Lower leg skin (tissue), 4 donors: ENCODE measurements at regions not wholly inside any gene's neighbourhood (a gene's known extent, or its start where the extent isn't known, plus 50 kb on each side); places are given as distances from the start of the nearest gene placed in this dataset.

Experiments used
- DNase-seq, 2 donors: peaks; one replicate each; pipeline ENCODE4 v3.0.0-alpha.2; 2019; ENCODE audit warnings: low spot score in 2 of 2
- H3K4me3 ChIP-seq: fragments of 200-600 bp; sonication (generic); 2 replicates; pipeline ENCODE4 v1.5.1; 2017; ENCODE audit warnings: mild to moderate bottlenecking, low read depth; ENCODE audit not compliant: poor library complexity, severe bottlenecking
- CTCF ChIP-seq, 3 donors: fragments of 450-650 bp; IDR thresholded peaks; one replicate each; pipeline ENCODE4 v1.5.1; 2016; ENCODE audit warnings: antibody characterized with exemption in 3 of 3, mild to moderate bottlenecking in 3 of 3, moderate library complexity in 2 of 3
- POLR2A ChIP-seq, 2 donors: fragments of 450-650 bp; IDR thresholded peaks; one replicate each; pipeline ENCODE4 v1.6.1; 2016 to 2017; ENCODE audit warnings: antibody characterized with exemption in 2 of 2, mild to moderate bottlenecking in 1 of 2, moderate library complexity in 1 of 2
- WGBS, 2 donors: methylation state at CpG; one replicate each; pipeline ENCODE4 v1.1.5; 2018; 5-methylcytosine and 5-hydroxymethylcytosine counted together
- intact Hi-C: fragments of 100-400 bp; cut with DNase I; formaldehyde crosslinking; loops from one replicate; pipeline ENCODE4 v1.15.0; 2023; ENCODE audit warnings: low total_unique reads

GRCh38 chr4:62360156-62360545, 1160.0 kb downstream of the ADGRL3 start:
- TF ChIP-seq CTCF (IDR thresholded peaks at IDR 0.05) (no peak), POLR2A (IDR thresholded peaks at IDR 0.05) (no peak)
- DNase-seq = no peak
- H3K4me3 ChIP-seq = no peak overlapping the region
- WGBS, 2 donors = 43 to 51% methylated on average over 1 of the region's 1 CpG
- intact Hi-C loops = no loop called here

- no peak for DNase-seq
- 33 to 44% methylated on average over 2 of the region's 2 CpGs for WGBS, 2 donors
- TF ChIP-seq POLR2A (IDR thresholded peaks at IDR 0.05) (no peak), CTCF (IDR thresholded peaks at IDR 0.05) (no peak)
- no peak overlapping the region for H3K4me3 ChIP-seq
- intact Hi-C loops = no loop called here
Observed at GRCh38 chr4:62359441-62360155, 1159.5 kb downstream of the ADGRL3 start.

GRCh38 chr4:62344915-62345314, 1144.8 kb downstream of the ADGRL3 start:
- WGBS, 2 donors = 86 to 92% methylated on average over 4 of the region's 4 CpGs
- no peak for DNase-seq
- no peak overlapping the region for H3K4me3 ChIP-seq
- TF ChIP-seq POLR2A (IDR thresholded peaks at IDR 0.05) (no peak), CTCF (IDR thresholded peaks at IDR 0.05) (no peak)
- intact Hi-C loops = no loop called here

- DNase-seq = no peak
- TF ChIP-seq CTCF (IDR thresholded peaks at IDR 0.05) = no peak
- H3K4me3 ChIP-seq = no peak overlapping the region
- intact Hi-C loops = no loop called here
- 82 to 86% methylated on average over 4 of the region's 4 CpGs for WGBS, 2 donors
Observed at GRCh38 chr4:62344474-62344873, 1144.3 kb downstream of the ADGRL3 start.

GRCh38 chr4:62342346-62342745, 1142.2 kb downstream of the ADGRL3 start:
- H3K4me3 ChIP-seq = no peak overlapping the region
- intact Hi-C loops = no loop called here
- no peak for DNase-seq
- TF ChIP-seq POLR2A (IDR thresholded peaks at IDR 0.05) (no peak), CTCF (IDR thresholded peaks at IDR 0.05) (no peak)

- no peak overlapping the region for H3K4me3 ChIP-seq
- TF ChIP-seq POLR2A (IDR thresholded peaks at IDR 0.05) (no peak), CTCF (IDR thresholded peaks at IDR 0.05) (no peak)
- WGBS, 2 donors = 74 to 82% methylated on average over 2 of the region's 2 CpGs
- no peak for DNase-seq
- intact Hi-C loops = no loop called here
Observed at GRCh38 chr4:62328526-62328925, 1128.4 kb downstream of the ADGRL3 start.
